ENCODE measurements at regions not wholly inside any gene's neighbourhood (a gene's known extent, or its start where the extent isn't known, plus 50 kb on each side); places are given as distances from the start of the nearest gene placed in this dataset.
"Not testable (repeated sequence)": the region's sequence is repeated elsewhere in the genome, so short reads cannot be mapped to it uniquely, and the experiment has no call there.

- H3K36me3 ChIP-seq (ENCODE audit: control insufficient read depth, insufficient read depth, low read length); DNase-seq (ENCODE audit: extremely low read depth, insufficient read length); H3K27me3 ChIP-seq (replicated peaks; ENCODE audit: control insufficient read depth, insufficient read depth, low read length); H3K4me3 ChIP-seq (replicated peaks; ENCODE audit: low read depth, low read length): not testable (repeated sequence)
Measured at GRCh38 chr6:58067867-58068548, 750.6 kb downstream of the PRIM2 start.

GRCh38 chr6:58073263-58073662 lies 755.8 kb downstream of the PRIM2 start:
- peak; percentile 3 for DNase-seq (ENCODE audit: extremely low read depth, insufficient read length)
- H3K36me3 ChIP-seq (ENCODE audit: control insufficient read depth, insufficient read depth, low read length): no peaks in the 10 kb centered on the region
- H3K27me3 ChIP-seq (replicated peaks; ENCODE audit: control insufficient read depth, insufficient read depth, low read length): no peaks in the 10 kb centered on the region
- no peak overlapping the region for H3K4me3 ChIP-seq (replicated peaks; ENCODE audit: low read depth, low read length)
- TF ChIP-seq CTCF (IDR thresholded peaks at IDR 0.05; ENCODE audit: insufficient read depth, low read length, poor library complexity, severe bottlenecking): no peak

- H3K27me3 ChIP-seq (replicated peaks; ENCODE audit: control insufficient read depth, insufficient read depth, low read length); H3K36me3 ChIP-seq (ENCODE audit: control insufficient read depth, insufficient read depth, low read length); DNase-seq (ENCODE audit: extremely low read depth, insufficient read length); H3K4me3 ChIP-seq (replicated peaks; ENCODE audit: low read depth, low read length): not testable (repeated sequence)
Measured at GRCh38 chr6:58090067-58090466, 772.6 kb downstream of the PRIM2 start.

GRCh38 chr6:58097251-58097650 lies 779.8 kb downstream of the PRIM2 start:
- not testable (repeated sequence) for DNase-seq (ENCODE audit: extremely low read depth, insufficient read length); H3K27me3 ChIP-seq (replicated peaks; ENCODE audit: control insufficient read depth, insufficient read depth, low read length); H3K4me3 ChIP-seq (replicated peaks; ENCODE audit: low read depth, low read length); H3K36me3 ChIP-seq (ENCODE audit: control insufficient read depth, insufficient read depth, low read length)

GRCh38 chr6:58113960-58114359 lies 796.5 kb downstream of the PRIM2 start:
- no peak for TF ChIP-seq CTCF (IDR thresholded peaks at IDR 0.05; ENCODE audit: insufficient read depth, low read length, poor library complexity, severe bottlenecking)
- Histone ChIP-seq H3K4me3 (replicated peaks; ENCODE audit: low read depth, low read length) (no peak overlapping the region), H3K27me3 (replicated peaks; ENCODE audit: control insufficient read depth, insufficient read depth, low read length) (no peaks in the 10 kb centered on the region), H3K36me3 (ENCODE audit: control insufficient read depth, insufficient read depth, low read length) (no peaks in the 10 kb centered on the region)
- no peak for DNase-seq (ENCODE audit: extremely low read depth, insufficient read length)

- H3K27me3 ChIP-seq (replicated peaks; ENCODE audit: control insufficient read depth, insufficient read depth, low read length); H3K36me3 ChIP-seq (ENCODE audit: control insufficient read depth, insufficient read depth, low read length); DNase-seq (ENCODE audit: extremely low read depth, insufficient read length); H3K4me3 ChIP-seq (replicated peaks; ENCODE audit: low read depth, low read length): not testable (repeated sequence)
Measured at GRCh38 chr6:58117162-58117561, 799.7 kb downstream of the PRIM2 start.

- not testable (repeated sequence) for H3K4me3 ChIP-seq (replicated peaks; ENCODE audit: low read depth, low read length)
Measured at GRCh38 chr6:58121616-58122015, 804.2 kb downstream of the PRIM2 start.

GRCh38 chr6:58123770-58124169 lies 806.3 kb downstream of the PRIM2 start:
- not testable (repeated sequence) for DNase-seq (ENCODE audit: extremely low read depth, insufficient read length)

More at GRCh38 chr6:58121616-58122015, 804.2 kb downstream of the PRIM2 start:
- H3K27me3 ChIP-seq (replicated peaks; ENCODE audit: control insufficient read depth, insufficient read depth, low read length); H3K36me3 ChIP-seq (ENCODE audit: control insufficient read depth, insufficient read depth, low read length); DNase-seq (ENCODE audit: extremely low read depth, insufficient read length): not testable (repeated sequence)

GRCh38 chr6:58128549-58128948 lies 811.1 kb downstream of the PRIM2 start:
- DNase-seq (ENCODE audit: extremely low read depth, insufficient read length); H3K27me3 ChIP-seq (replicated peaks; ENCODE audit: control insufficient read depth, insufficient read depth, low read length); H3K36me3 ChIP-seq (ENCODE audit: control insufficient read depth, insufficient read depth, low read length); H3K4me3 ChIP-seq (replicated peaks; ENCODE audit: low read depth, low read length): not testable (repeated sequence)

More at GRCh38 chr6:58123770-58124169, 806.3 kb downstream of the PRIM2 start:
- H3K27me3 ChIP-seq (replicated peaks; ENCODE audit: control insufficient read depth, insufficient read depth, low read length); H3K36me3 ChIP-seq (ENCODE audit: control insufficient read depth, insufficient read depth, low read length); H3K4me3 ChIP-seq (replicated peaks; ENCODE audit: low read depth, low read length): not testable (repeated sequence)

GRCh38 chr6:58129098-58129497 lies 811.7 kb downstream of the PRIM2 start:
- DNase-seq (ENCODE audit: extremely low read depth, insufficient read length): not testable (repeated sequence)

GRCh38 chr6:58139746-58140145 lies 822.3 kb downstream of the PRIM2 start:
- H3K27me3 ChIP-seq (replicated peaks; ENCODE audit: control insufficient read depth, insufficient read depth, low read length); H3K36me3 ChIP-seq (ENCODE audit: control insufficient read depth, insufficient read depth, low read length); DNase-seq (ENCODE audit: extremely low read depth, insufficient read length); H3K4me3 ChIP-seq (replicated peaks; ENCODE audit: low read depth, low read length): not testable (repeated sequence)

More at GRCh38 chr6:58129098-58129497, 811.7 kb downstream of the PRIM2 start:
- H3K36me3 ChIP-seq (ENCODE audit: control insufficient read depth, insufficient read depth, low read length); H3K27me3 ChIP-seq (replicated peaks; ENCODE audit: control insufficient read depth, insufficient read depth, low read length); H3K4me3 ChIP-seq (replicated peaks; ENCODE audit: low read depth, low read length): not testable (repeated sequence)

GRCh38 chr6:58171025-58171424 lies 853.6 kb downstream of the PRIM2 start:
- not testable (repeated sequence) for H3K4me3 ChIP-seq (replicated peaks; ENCODE audit: low read depth, low read length); H3K36me3 ChIP-seq (ENCODE audit: control insufficient read depth, insufficient read depth, low read length); H3K27me3 ChIP-seq (replicated peaks; ENCODE audit: control insufficient read depth, insufficient read depth, low read length); DNase-seq (ENCODE audit: extremely low read depth, insufficient read length)
